KMS-11 (cell line): ENCODE measurements at regions not wholly inside any gene's neighbourhood (a gene's known extent, or its start where the extent isn't known, plus 50 kb on each side); places are given as distances from the start of the nearest gene placed in this dataset.

ENCODE experiments used
- H2AFZ ChIP-seq: fragments of 200-600 bp; sonication (generic); 2 replicates; pipeline ENCODE4 v1.6.1; 2016; ENCODE audit warnings: antibody characterized with exemption, mixed run types, low read depth
- H3K27ac ChIP-seq: fragments of 200-600 bp; sonication (generic); 2 replicates; pipeline ENCODE4 v1.6.1; 2016; ENCODE audit warnings: mild to moderate bottlenecking, mixed run types
- H3K27me3 ChIP-seq: fragments of 200-600 bp; sonication (generic); 2 replicates; pipeline ENCODE4 v1.6.1; 2017; ENCODE audit warnings: mild to moderate bottlenecking, low read depth, mixed run types, moderate library complexity; ENCODE audit not compliant: insufficient read depth
- H3K36me3 ChIP-seq: fragments of 200-600 bp; sonication (generic); 2 replicates; pipeline ENCODE4 v1.6.1; 2017; ENCODE audit warnings: mild to moderate bottlenecking, mixed run types; ENCODE audit not compliant: insufficient read depth
- H3K4me1 ChIP-seq: fragments of 200-600 bp; sonication (generic); 2 replicates; pipeline ENCODE4 v1.6.1; 2016; ENCODE audit warnings: mild to moderate bottlenecking, low read depth, mixed run types; ENCODE audit not compliant: poor library complexity, severe bottlenecking
- H3K4me2 ChIP-seq: fragments of 200-600 bp; sonication (generic); 2 replicates; pipeline ENCODE4 v1.7.0; 2016; ENCODE audit warnings: mild to moderate bottlenecking, mixed run types
- H3K4me3 ChIP-seq: fragments of 200-600 bp; sonication (generic); IDR thresholded peaks from 2 replicates; pipeline ENCODE4 v1.6.1; 2017; ENCODE audit warnings: low read depth, low read length, mixed read lengths; ENCODE audit not compliant: insufficient read depth
- H3K79me2 ChIP-seq: fragments of 200-600 bp; sonication (generic); 2 replicates; pipeline ENCODE4 v1.6.1; 2016; ENCODE audit warnings: low read depth, mixed run types; ENCODE audit not compliant: insufficient read depth
- H3K9ac ChIP-seq: fragments of 200-600 bp; sonication (generic); 2 replicates; pipeline ENCODE4 v1.6.1; 2016; ENCODE audit warnings: mild to moderate bottlenecking, mixed run types
- H4K20me1 ChIP-seq: fragments of 200-600 bp; sonication (generic); 2 replicates; pipeline ENCODE4 v1.6.1; 2016; ENCODE audit warnings: mild to moderate bottlenecking, mixed run types; ENCODE audit not compliant: insufficient read depth
- TF ChIP-seq, protein P1 (sequence below): fragments of 200-600 bp; sonication (generic); conservative IDR thresholded peaks from 2 replicates; pipeline ENCODE4 v1.6.1; 2017; ENCODE audit warnings: low read depth, mild to moderate bottlenecking, antibody characterized with exemption, low read length, moderate library complexity, mixed read lengths

DNA sequence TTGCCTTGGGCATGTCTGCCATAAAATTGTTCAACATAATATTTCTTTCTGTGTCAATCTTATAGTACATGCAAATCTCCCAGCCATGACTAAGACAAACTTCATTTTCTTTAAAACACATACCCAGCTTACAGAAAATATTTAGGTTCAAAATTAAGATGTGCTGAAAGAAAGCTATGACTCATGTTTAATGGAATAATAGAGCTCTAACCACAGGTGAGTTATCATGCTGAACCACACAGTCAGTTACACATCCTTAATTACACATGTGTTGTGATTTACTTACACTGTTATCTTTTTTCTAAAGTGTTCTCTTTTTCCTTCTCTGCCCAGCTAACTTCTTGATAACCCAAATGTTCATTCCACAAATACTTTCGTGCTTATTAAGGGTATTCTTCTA, 1831.2 kb downstream of the OLFM4 start:
- Histone ChIP-seq H2AFZ (no peak overlapping the region), H4K20me1 (no peaks in the 10 kb centered on the region), H3K4me1 (no peaks in the 10 kb centered on the region), H3K4me3 (no peak overlapping the region), H3K36me3 (no peaks in the 10 kb centered on the region), H3K27me3 (no peaks in the 10 kb centered on the region), H3K4me2 (no peak overlapping the region), H3K79me2 (no peaks in the 10 kb centered on the region), H3K9ac (no peak overlapping the region), H3K27ac (no peak overlapping the region)
- TF ChIP-seq, protein P1, sequence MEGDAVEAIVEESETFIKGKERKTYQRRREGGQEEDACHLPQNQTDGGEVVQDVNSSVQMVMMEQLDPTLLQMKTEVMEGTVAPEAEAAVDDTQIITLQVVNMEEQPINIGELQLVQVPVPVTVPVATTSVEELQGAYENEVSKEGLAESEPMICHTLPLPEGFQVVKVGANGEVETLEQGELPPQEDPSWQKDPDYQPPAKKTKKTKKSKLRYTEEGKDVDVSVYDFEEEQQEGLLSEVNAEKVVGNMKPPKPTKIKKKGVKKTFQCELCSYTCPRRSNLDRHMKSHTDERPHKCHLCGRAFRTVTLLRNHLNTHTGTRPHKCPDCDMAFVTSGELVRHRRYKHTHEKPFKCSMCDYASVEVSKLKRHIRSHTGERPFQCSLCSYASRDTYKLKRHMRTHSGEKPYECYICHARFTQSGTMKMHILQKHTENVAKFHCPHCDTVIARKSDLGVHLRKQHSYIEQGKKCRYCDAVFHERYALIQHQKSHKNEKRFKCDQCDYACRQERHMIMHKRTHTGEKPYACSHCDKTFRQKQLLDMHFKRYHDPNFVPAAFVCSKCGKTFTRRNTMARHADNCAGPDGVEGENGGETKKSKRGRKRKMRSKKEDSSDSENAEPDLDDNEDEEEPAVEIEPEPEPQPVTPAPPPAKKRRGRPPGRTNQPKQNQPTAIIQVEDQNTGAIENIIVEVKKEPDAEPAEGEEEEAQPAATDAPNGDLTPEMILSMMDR, result no peak

DNA sequence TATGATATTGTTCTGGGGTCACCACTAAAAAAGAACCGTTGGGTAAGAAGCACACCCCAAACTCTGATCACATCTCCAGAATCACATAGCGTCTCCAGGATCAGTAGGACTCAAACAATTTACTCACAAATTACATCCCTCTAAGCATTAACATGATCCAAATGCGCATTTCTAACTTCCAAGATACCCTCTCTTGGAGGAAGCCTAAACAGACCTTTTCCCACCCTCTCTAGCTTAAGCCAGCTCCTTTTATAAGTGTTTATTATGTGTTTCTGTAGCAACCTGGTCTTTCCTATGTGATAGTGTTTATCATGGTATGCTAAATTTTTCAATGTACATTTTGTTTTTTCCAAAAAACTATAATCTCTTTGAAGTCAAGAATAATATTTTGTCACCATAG, 1846.5 kb downstream of the OLFM4 start:
- H3K36me3 ChIP-seq, result no peaks in the 10 kb centered on the region
- H3K9ac ChIP-seq, result no peak overlapping the region
- no peak overlapping the region for H3K4me3 ChIP-seq
- no peaks in the 10 kb centered on the region for H4K20me1 ChIP-seq
- no peak overlapping the region for H3K4me2 ChIP-seq
- no peaks in the 10 kb centered on the region for H3K27me3 ChIP-seq
- H3K79me2 ChIP-seq, result no peaks in the 10 kb centered on the region
- no peak overlapping the region for H2AFZ ChIP-seq
- no peaks in the 10 kb centered on the region for H3K4me1 ChIP-seq
- TF ChIP-seq, protein P1, result no peak
- H3K27ac ChIP-seq, result no peak overlapping the region

DNA sequence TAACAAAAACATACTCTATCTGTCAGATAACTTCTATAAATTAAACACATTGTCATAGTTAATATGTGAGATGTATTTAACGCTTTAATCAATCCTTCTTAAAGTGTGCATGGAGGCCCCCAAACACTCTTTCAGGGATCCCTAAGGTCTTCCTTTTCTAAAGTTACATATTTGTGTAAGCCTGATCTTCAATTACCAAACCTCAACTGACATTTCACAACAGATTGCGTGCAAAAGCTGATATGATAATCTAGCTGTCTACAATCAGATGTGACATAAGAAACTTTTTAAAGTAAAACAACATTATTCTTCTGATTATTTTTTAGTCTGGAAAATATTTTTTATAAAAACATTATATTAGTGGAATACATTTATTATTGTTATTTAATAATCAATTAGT, 1850.4 kb downstream of the OLFM4 start:
- no peaks in the 10 kb centered on the region for H3K27me3 ChIP-seq
- no peak overlapping the region for H3K9ac ChIP-seq
- no peaks in the 10 kb centered on the region for H4K20me1 ChIP-seq
- H3K4me2 ChIP-seq, result no peak overlapping the region
- no peaks in the 10 kb centered on the region for H3K79me2 ChIP-seq
- H3K36me3 ChIP-seq, result no peaks in the 10 kb centered on the region
- H3K4me3 ChIP-seq, result no peak overlapping the region
- no peak overlapping the region for H2AFZ ChIP-seq
- TF ChIP-seq, protein P1, result no peak
- no peaks in the 10 kb centered on the region for H3K4me1 ChIP-seq
- H3K27ac ChIP-seq, result no peak overlapping the region

DNA sequence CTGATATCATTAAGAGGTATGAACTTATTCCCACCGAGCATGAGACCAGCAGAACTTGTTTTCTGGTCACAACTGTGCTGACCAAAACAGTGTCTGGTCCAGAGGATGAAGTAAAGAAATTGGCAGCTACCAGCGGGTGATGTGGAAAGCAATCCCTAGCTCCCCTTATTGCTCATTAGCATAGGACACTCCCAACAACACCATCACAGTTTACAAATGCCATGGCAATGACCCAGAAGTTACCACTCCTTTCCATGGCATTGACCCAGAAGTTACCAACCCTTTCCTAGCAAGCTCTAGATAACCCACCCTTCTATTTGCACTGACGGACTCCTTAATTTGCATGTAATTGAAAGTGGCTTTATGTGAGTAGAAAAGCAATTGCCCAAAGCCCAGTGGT, 1856.1 kb downstream of the OLFM4 start:
- Histone ChIP-seq H3K9ac (no peak overlapping the region), H3K36me3 (no peaks in the 10 kb centered on the region), H4K20me1 (no peaks in the 10 kb centered on the region), H3K27me3 (no peaks in the 10 kb centered on the region), H3K4me1 (no peaks in the 10 kb centered on the region), H3K27ac (no peak overlapping the region), H3K4me3 (no peak overlapping the region), H3K4me2 (no peak overlapping the region), H2AFZ (no peak overlapping the region), H3K79me2 (no peaks in the 10 kb centered on the region)
- TF ChIP-seq, protein P1, result no peak

DNA sequence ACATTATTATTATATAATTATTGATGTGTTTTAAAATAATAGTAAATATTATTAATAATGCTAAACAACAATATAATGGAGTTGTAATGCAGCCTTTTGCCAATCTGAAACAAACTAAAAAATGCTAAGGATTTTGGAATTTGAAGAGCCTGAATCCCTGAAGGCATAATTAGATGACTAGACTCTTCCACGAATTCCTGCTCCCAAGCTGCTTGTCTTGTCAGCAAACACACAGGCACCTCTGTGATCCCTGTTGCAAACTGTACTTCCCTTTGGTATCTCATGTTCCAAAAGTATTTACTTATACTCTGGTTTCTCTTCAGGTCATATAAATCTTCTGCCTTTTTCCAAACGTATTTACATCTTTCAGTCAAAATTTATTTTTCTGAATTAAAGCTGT, 1862.4 kb downstream of the OLFM4 start:
- TF ChIP-seq, protein P1, result no peak
- Histone ChIP-seq H3K27me3 (no peaks in the 10 kb centered on the region), H3K27ac (no peak overlapping the region), H3K9ac (no peak overlapping the region), H2AFZ (no peak overlapping the region), H3K4me3 (no peak overlapping the region), H3K4me2 (no peak overlapping the region), H3K79me2 (no peaks in the 10 kb centered on the region), H3K4me1 (no peaks in the 10 kb centered on the region), H3K36me3 (no peaks in the 10 kb centered on the region), H4K20me1 (no peaks in the 10 kb centered on the region)
